PC-3 (cell line): ENCODE measurements at regions not wholly inside any gene's neighbourhood (a gene's known extent, or its start where the extent isn't known, plus 50 kb on each side); places are given as distances from the start of the nearest gene placed in this dataset.

Experiments
- ATAC-seq: fragments of 200-7000 bp; cut with Tn5 transposase; 2 replicates; pipeline ENCODE4 v1.9.1; 2020; ENCODE audit warnings: mild to moderate bottlenecking, moderate library complexity
- BruUV-seq: library from RNA; stranded (reverse); fragments of 400-500 nt; replicated peaks from 2 replicates; lab custom pipeline; 2021; lab: Mats Ljungman, UMichigan
- CTCF ChIA-PET: fragments of 300-600 bp; sonication (Branson Sonifier 250); formaldehyde crosslinking; loops from one replicate; lab custom pipeline; 2022; ENCODE audit warnings: antibody characterized with exemption; lab: Charles Lee
- POLR2A ChIA-PET: fragments of 300-600 bp; sonication (Branson Sonifier 250); formaldehyde crosslinking; loops from one replicate; lab custom pipeline; 2022; ENCODE audit warnings: antibody characterized with exemption; ENCODE audit not compliant: unreplicated experiment; lab: Charles Lee
- DNase-seq: peaks from one replicate; pipeline ENCODE4 v3.0.0-alpha.2; 2015
- H2AFZ ChIP-seq: fragments of 300-600 bp; sonication (generic); 2 replicates; pipeline ENCODE4 v1.6.0; 2016; ENCODE audit warnings: antibody characterized with exemption, low read length
- H3F3A ChIP-seq: fragments of 300-600 bp; sonication (generic); one replicate; pipeline ENCODE4 v1.6.0; 2017; ENCODE audit warnings: antibody characterized with exemption, low read length, control low read depth, mild to moderate bottlenecking; ENCODE audit not compliant: unreplicated experiment
- H3K27ac ChIP-seq: fragments of 300-600 bp; sonication (generic); 2 replicates; pipeline ENCODE4 v1.5.1; 2016; ENCODE audit warnings: mild to moderate bottlenecking, low read length
- H3K27me3 ChIP-seq: fragments of 300-600 bp; sonication (generic); 2 replicates; pipeline ENCODE4 v1.6.1; 2016; ENCODE audit warnings: low read length, mixed read lengths
- H3K36me3 ChIP-seq: fragments of 300-600 bp; sonication (generic); 2 replicates; pipeline ENCODE4 v1.6.1; 2016; ENCODE audit warnings: low read depth, mixed run types, low read length, mixed read lengths
- H3K4me1 ChIP-seq: fragments of 300-600 bp; sonication (generic); 2 replicates; pipeline ENCODE4 v1.5.1; 2016; ENCODE audit warnings: low read length; ENCODE audit not compliant: insufficient read depth
- H3K4me2 ChIP-seq: fragments of 300-600 bp; sonication (generic); 2 replicates; pipeline ENCODE4 v1.6.0; 2016; ENCODE audit warnings: low read length
- H3K4me3 ChIP-seq: fragments of 300-600 bp; sonication (generic); 2 replicates; pipeline ENCODE4 v1.5.1; 2016; ENCODE audit warnings: mild to moderate bottlenecking, low read length, mixed read lengths
- H3K79me2 ChIP-seq: fragments of 300-600 bp; sonication (generic); 2 replicates; pipeline ENCODE4 v1.6.1; 2017; ENCODE audit warnings: low read length, mixed read lengths
- H3K9ac ChIP-seq: fragments of 300-600 bp; sonication (generic); 2 replicates; pipeline ENCODE4 v1.6.0; 2016; ENCODE audit warnings: mild to moderate bottlenecking, low read length
- H3K9me2 ChIP-seq: fragments of 300-600 bp; sonication (generic); replicated peaks from 2 replicates; pipeline ENCODE4 v1.6.1; 2016; ENCODE audit warnings: mixed run types, low read length, mixed read lengths
- H3K9me3 ChIP-seq: fragments of 300-600 bp; sonication (generic); 2 replicates; pipeline ENCODE4 v1.6.1; 2016; ENCODE audit warnings: low read length, mixed read lengths
- H4K20me1 ChIP-seq: fragments of 300-600 bp; sonication (generic); 2 replicates; pipeline ENCODE4 v1.6.1; 2016; ENCODE audit warnings: low read length, mixed read lengths
- CTCF ChIP-seq: fragments of 300-600 bp; sonication (generic); conservative IDR thresholded peaks from 2 replicates; pipeline ENCODE4 v1.5.1; 2017; ENCODE audit warnings: antibody characterized with exemption, low read depth, mild to moderate bottlenecking, low read length
- EZH2 ChIP-seq: fragments of 300-600 bp; sonication (generic); IDR thresholded peaks from one replicate; pipeline ENCODE4 v1.6.1; 2017; ENCODE audit warnings: antibody characterized with exemption, mild to moderate bottlenecking, low read length; ENCODE audit not compliant: unreplicated experiment
- EZH2phosphoT487 ChIP-seq: fragments of 300-600 bp; sonication (generic); IDR thresholded peaks from 2 replicates; pipeline ENCODE4 v1.6.1; 2018; ENCODE audit warnings: mild to moderate bottlenecking, antibody characterized with exemption, low read length, borderline replicate concordance
- intact Hi-C: fragments of 100-400 bp; cut with micrococcal nuclease; formaldehyde crosslinking; loops from 2 replicates; pipeline ENCODE4 v1.9.0; 2023

- no peak for TF ChIP-seq CTCF
- TF ChIP-seq EZH2phosphoT487: no peak
- no peak for TF ChIP-seq EZH2
- no peaks in the 10 kb centered on the region for H3K9me2 ChIP-seq
- BruUV-seq: no TSS peak
- H3K4me1 ChIP-seq: no peaks in the 10 kb centered on the region
- H3K9me3 ChIP-seq: no peaks in the 10 kb centered on the region
- no peak overlapping the region for H3K27ac ChIP-seq
- ChIA-PET CTCF (no interaction called here), POLR2A (no interaction called here)
- no peak for ATAC-seq
- no peaks in the 10 kb centered on the region for H3K27me3 ChIP-seq
- no peaks in the 10 kb centered on the region for H3F3A ChIP-seq
- no peak overlapping the region for H3K4me2 ChIP-seq
- H3K4me3 ChIP-seq: no peak overlapping the region
- no peaks in the 10 kb centered on the region for H3K79me2 ChIP-seq
- H2AFZ ChIP-seq: no peak overlapping the region
- intact Hi-C loops: no loop called here
- H3K36me3 ChIP-seq: no peaks in the 10 kb centered on the region
- DNase-seq: no peak
- no peak overlapping the region for H3K9ac ChIP-seq
- no peaks in the 10 kb centered on the region for H4K20me1 ChIP-seq
These were observed 102.3 kb upstream of the ANO1 start for GRCh38 chr11:69975822-69976221.

- H4K20me1 ChIP-seq: no peaks in the 10 kb centered on the region
- H3K9me3 ChIP-seq: no peaks in the 10 kb centered on the region
- H3K9ac ChIP-seq: no peak overlapping the region
- CTCF ChIA-PET: no interaction called here
- ATAC-seq (no peak), DNase-seq (no peak)
- H2AFZ ChIP-seq: no peak overlapping the region
- no peaks in the 10 kb centered on the region for H3K9me2 ChIP-seq
- H3K4me2 ChIP-seq: no peak overlapping the region
- no peak overlapping the region for H3K4me3 ChIP-seq
- H3K36me3 ChIP-seq: no peaks in the 10 kb centered on the region
- no peaks in the 10 kb centered on the region for H3K4me1 ChIP-seq
- H3K27ac ChIP-seq: no peak overlapping the region
- no peaks in the 10 kb centered on the region for H3F3A ChIP-seq
- H3K79me2 ChIP-seq: no peaks in the 10 kb centered on the region
- POLR2A ChIA-PET: no interaction called here
- H3K27me3 ChIP-seq: no peaks in the 10 kb centered on the region
- TF ChIP-seq EZH2phosphoT487 (no peak), EZH2 (no peak), CTCF (no peak)
- intact Hi-C loops: no loop called here
- BruUV-seq: no TSS peak
These were observed 101.3 kb upstream of the ANO1 start for GRCh38 chr11:69976794-69977193.

GRCh38 chr11:69977951-69978350 is 100.2 kb upstream of the ANO1 start:
- Histone ChIP-seq H3K79me2 (no peaks in the 10 kb centered on the region), H3F3A (no peaks in the 10 kb centered on the region), H3K4me2 (no peak overlapping the region), H3K9me2 (no peaks in the 10 kb centered on the region), H3K4me1 (no peaks in the 10 kb centered on the region), H3K36me3 (no peaks in the 10 kb centered on the region), H3K27ac (no peak overlapping the region), H4K20me1 (no peaks in the 10 kb centered on the region), H3K9me3 (no peaks in the 10 kb centered on the region), H3K4me3 (no peak overlapping the region), H3K9ac (no peak overlapping the region), H2AFZ (no peak overlapping the region), H3K27me3 (no peaks in the 10 kb centered on the region)
- no TSS peak for BruUV-seq
- intact Hi-C loops: no loop called here
- POLR2A ChIA-PET: no interaction called here
- ATAC-seq (no peak), DNase-seq (no peak)
- TF ChIP-seq CTCF: no peak
- TF ChIP-seq EZH2phosphoT487: no peak
- TF ChIP-seq EZH2: no peak
- CTCF ChIA-PET: no interaction called here
